SK-N-DZ (cell line): ENCODE measurements at regions not wholly inside any gene's neighbourhood (a gene's known extent, or its start where the extent isn't known, plus 50 kb on each side); places are given as distances from the start of the nearest gene placed in this dataset.

Experiments used
- DNase-seq: peaks from one replicate; pipeline ENCODE4 v3.0.0-alpha.2; 2015; ENCODE audit warnings: low spot score

DNA sequence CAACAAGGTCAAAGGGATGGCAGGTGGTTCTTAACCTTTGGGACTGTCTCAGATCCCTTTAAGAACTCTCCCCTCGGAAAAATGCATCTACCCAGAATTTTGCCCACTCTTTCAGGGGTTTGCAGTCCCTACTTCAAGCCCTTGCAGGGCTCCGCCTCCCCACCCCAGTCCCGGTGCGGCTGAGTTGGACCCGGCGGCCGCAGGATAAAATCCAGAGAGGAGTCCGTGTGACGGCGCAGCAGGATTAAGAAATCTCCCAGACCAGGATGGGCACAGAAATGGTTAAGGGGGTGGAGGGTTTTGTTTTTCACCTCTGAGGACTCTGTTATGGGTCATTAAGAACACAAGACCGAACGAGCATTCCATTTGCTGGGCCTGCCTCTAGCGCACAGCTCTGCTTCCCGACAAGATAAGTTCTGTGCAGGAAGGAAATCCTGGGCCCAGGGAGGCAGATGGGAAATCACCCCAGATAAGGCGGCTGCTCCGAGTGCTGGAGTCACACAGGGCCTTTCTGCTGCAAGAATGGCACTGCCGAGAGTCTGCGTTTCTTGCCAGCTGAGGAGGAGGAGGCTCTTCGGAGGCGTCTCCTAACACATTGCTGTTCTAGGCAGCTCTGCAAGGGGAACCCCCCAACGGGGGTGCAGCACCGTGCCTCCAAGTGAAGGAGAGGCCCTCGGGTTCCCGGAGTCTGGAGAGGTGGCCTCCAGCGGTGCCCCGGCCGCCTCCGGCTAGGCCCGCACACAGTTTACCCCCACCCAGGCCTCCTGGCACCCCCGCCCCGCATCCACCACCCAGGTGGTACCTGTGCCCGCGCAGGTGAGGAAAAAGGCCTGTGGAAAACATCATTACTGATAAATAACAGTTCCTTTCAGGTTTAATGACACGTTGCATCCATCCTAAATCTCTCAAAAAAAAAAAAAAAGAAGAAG is 277.6 kb downstream of the BCOR start:
- peak; percentile 52 for DNase-seq

- peak; percentile 50 for DNase-seq
Observed at GRCh38 chrX:39820938-39821708, 276.6 kb downstream of the BCOR start.

- DNase-seq: no peak
Observed at GRCh38 chrX:39821709-39822095, 276.1 kb downstream of the BCOR start.

- DNase-seq: no peak
Observed at GRCh38 chrX:39822133-39822748, 275.5 kb downstream of the BCOR start.

DNA sequence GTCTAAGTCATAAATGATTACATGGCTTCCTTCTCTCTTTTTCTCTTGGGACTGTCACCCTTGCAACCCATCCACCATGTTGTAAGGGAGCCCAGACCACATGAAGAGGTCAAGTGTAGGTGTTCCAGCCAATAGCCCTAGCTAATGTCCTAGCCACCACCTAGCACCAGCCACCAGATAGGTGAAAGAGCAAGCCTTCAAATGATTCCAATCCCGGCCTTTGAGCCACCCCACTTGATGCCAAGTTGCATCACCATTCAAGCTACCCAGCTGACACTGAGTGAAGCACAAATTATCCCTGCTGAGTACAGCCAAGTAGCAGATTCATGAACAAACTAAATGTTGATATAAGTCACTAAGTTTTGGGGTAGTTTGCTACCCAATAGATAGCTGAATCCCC is 274.3 kb downstream of the BCOR start:
- DNase-seq: no peak

GRCh38 chrX:39823854-39824253 is 273.9 kb downstream of the BCOR start:
- DNase-seq: no peak

GRCh38 chrX:39826813-39827543 is 270.8 kb downstream of the BCOR start:
- no peak for DNase-seq

GRCh38 chrX:39827951-39828350 is 269.8 kb downstream of the BCOR start:
- DNase-seq: peak; percentile 83

DNA sequence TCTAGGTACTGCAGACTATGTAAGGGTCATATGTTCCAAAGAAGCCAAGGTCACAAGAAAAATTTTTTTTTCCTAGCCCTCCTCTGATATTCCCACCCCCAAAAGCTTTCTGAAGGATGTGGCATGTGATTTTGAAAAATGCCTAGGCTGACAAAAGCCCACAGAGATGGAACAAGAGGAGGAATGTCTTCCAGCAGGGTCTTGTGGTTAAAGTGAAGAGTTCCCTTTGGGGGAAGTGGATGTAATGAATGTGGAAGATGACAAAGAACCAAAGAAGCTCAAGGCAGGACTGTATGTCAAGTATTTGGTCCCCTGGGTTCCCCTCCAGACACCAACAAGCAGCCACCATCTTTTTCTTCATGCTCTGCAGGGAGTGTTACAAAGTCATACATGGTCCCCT is 268.8 kb downstream of the BCOR start:
- no peak for DNase-seq

GRCh38 chrX:39829965-39830364 is 267.8 kb downstream of the BCOR start:
- no peak for DNase-seq

GRCh38 chrX:39830414-39830813 is 267.3 kb downstream of the BCOR start:
- DNase-seq: no peak

GRCh38 chrX:39832211-39832610 is 265.5 kb downstream of the BCOR start:
- no peak for DNase-seq

GRCh38 chrX:39834600-39834999 is 263.2 kb downstream of the BCOR start:
- DNase-seq: no peak

GRCh38 chrX:39835241-39835640 is 262.5 kb downstream of the BCOR start:
- DNase-seq: no peak

DNA sequence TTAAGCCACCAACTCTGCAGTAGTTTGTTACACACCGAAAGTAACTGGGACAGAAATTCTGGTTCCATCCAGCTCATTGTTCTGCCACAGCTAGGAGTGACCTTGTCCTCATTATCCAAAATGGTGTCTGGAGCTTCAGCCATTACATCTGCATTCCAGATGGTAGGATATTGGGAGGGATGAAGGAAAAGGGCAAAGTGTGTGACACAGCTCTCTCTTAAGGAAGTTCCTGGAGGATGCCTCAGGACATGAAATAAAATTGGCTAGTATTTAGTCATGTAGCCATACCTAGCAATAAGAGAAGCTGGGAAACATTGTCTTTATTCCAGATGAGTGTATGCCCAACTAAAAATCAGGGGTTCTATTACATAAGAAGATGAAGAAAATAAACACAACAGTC is 262.0 kb downstream of the BCOR start:
- no peak for DNase-seq

DNA sequence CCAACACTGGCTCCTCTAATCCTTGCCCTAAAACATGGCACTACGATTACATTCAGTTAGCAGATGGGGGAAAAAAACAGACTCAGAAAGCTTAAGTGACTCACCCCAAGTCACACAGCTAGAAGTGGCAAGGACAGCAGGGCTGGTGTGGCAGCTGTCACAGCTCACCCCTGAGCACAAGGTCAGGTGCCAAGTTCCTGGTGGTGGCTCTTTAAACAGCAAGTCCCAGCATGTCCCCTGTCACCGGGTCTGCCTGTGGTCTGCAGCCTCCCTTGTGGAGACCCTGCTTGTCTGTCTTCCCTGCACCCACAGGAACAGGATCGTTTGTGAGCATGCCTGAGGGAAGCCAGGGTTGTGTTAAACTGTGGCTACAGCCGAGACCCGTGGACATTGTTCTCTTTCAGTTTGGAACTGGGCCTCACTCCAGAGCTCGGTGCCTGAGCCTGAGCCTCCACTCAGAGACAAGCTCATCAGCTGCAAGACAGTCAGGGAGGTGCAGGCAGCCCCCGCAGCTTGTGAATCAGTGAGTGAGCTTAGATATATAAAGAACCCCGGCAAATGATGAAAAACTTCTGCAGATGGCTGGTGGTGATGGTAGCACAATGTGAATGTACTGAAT is 260.8 kb downstream of the BCOR start:
- DNase-seq: no peak

- DNase-seq: no peak
Observed at GRCh38 chrX:39837688-39838087, 260.1 kb downstream of the BCOR start.

- DNase-seq: no peak
Observed at GRCh38 chrX:39839371-39839770, 258.4 kb downstream of the BCOR start.

GRCh38 chrX:39840133-39840532 is 257.6 kb downstream of the BCOR start:
- DNase-seq: no peak

- no peak for DNase-seq
Observed at GRCh38 chrX:39840581-39841093, 257.1 kb downstream of the BCOR start.

DNA sequence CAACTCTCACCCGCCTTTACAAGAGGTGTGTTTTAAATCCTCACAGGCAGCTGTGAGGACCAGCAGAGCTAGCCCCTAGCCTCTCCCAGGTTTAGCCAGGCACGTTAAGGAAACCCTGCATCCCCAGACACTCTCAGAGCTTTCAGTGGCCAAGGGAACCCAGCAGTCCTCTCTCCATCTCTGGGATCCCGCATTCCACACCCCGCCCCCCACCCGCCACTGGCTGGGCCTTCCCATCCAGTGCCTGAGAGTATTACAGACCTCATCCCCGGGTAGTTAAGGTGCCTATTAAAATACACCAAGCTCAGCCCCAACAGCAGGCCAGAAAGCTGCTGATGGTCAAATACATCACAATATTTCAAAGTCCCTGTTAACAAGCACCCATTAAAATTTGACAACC is 256.2 kb downstream of the BCOR start:
- DNase-seq: no peak
